ENCODE measurements at regions not wholly inside any gene's neighbourhood (a gene's known extent, or its start where the extent isn't known, plus 50 kb on each side); places are given as distances from the start of the nearest gene placed in this dataset.

DNA sequence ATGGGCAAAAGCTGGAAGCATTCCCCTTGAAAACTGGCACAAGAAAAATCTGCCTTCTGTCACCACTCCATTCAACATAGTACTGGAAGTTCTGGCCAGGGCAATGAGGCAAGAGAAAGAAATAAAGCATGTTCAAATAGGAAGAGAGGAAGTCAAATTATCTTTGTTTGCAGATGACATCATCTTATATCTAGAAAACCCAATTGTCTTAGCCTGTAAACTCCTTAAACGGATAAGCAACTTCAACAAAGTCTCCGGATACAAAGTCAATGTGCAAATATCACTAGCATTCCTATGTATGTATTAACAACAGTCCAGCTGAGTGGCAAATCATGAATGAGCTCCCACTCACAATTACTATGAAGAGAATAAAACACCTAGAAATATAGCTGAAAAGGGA, 1579.3 kb downstream of the SUCLG1 start:
- ATAC-seq (no peak), DNase-seq (no peak)
- no peaks in the 10 kb centered on the region for H3K27me3 ChIP-seq
- no peak overlapping the region for H3K4me3 ChIP-seq
- TF ChIP-seq, protein P1, sequence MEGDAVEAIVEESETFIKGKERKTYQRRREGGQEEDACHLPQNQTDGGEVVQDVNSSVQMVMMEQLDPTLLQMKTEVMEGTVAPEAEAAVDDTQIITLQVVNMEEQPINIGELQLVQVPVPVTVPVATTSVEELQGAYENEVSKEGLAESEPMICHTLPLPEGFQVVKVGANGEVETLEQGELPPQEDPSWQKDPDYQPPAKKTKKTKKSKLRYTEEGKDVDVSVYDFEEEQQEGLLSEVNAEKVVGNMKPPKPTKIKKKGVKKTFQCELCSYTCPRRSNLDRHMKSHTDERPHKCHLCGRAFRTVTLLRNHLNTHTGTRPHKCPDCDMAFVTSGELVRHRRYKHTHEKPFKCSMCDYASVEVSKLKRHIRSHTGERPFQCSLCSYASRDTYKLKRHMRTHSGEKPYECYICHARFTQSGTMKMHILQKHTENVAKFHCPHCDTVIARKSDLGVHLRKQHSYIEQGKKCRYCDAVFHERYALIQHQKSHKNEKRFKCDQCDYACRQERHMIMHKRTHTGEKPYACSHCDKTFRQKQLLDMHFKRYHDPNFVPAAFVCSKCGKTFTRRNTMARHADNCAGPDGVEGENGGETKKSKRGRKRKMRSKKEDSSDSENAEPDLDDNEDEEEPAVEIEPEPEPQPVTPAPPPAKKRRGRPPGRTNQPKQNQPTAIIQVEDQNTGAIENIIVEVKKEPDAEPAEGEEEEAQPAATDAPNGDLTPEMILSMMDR (IDR thresholded peaks at IDR 0.05), result no peak
- peaks cover 0 to 7% of the 10 kb centered on the region in 2 donors for H3K9me3 ChIP-seq
- H3K4me1 ChIP-seq, result no peaks in the 10 kb centered on the region
- H3K36me3 ChIP-seq, result no peaks in the 10 kb centered on the region
- intact Hi-C loops (cut with DNase I), result no loop called here
- H3K27ac ChIP-seq, result no peak overlapping the region

DNA sequence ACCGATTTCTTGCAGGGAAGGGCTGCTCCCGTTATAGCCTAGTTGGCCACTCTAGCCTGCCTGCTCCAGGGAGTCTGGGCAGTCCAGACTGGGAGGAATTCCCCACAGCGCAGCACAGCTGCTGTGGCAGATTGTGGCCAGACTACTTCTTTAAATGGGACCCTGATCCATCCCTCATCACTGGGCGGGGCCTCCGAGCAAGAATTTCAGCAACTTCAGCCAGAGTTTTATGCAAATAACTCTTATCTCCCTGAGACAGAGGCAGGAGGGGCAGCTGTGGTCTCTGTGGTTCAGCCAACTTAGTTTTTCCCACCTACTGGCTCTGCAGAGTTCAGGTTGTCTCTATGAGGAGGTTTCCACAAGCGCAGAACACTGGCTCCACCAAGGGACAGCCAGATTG, 1583.2 kb downstream of the SUCLG1 start:
- Histone ChIP-seq H3K9me3 (peaks cover 0 to 7% of the 10 kb centered on the region in 2 donors), H3K4me3 (no peak overlapping the region), H3K36me3 (no peaks in the 10 kb centered on the region), H3K27me3 (no peaks in the 10 kb centered on the region), H3K4me1 (no peaks in the 10 kb centered on the region), H3K27ac (no peak overlapping the region)
- ATAC-seq, result no peak
- TF ChIP-seq, protein P1 (IDR thresholded peaks at IDR 0.05), result no peak
- DNase-seq, result no peak
- intact Hi-C loops (cut with DNase I), result no loop called here

DNA sequence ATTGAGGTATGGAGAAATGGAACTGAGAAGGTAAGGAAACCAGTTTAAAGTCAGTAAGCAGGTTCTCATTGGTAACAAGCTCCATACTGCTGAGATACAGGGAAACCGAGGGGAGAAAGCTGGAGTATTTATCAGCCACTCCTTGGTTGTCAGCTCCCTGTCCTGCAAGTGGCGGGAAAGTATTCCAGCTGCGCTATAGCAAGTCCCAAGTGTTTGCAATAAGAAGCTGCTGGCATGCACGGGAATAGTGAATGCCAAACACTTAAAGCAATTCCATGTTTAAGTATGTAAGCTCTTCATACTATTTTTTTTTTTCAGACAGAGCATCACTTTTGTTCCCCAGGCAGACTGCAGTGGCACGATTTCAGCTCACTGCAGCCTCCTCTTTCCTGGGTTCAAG, 1601.1 kb downstream of the SUCLG1 start:
- no peak for ATAC-seq
- peak in 2 of 4 donors; percentile 91 to 95 for DNase-seq
- H3K27ac ChIP-seq, result no peak overlapping the region
- H3K4me3 ChIP-seq, result no peak overlapping the region
- intact Hi-C loops (cut with DNase I), result no loop called here
- no peaks in the 10 kb centered on the region for H3K27me3 ChIP-seq
- H3K9me3 ChIP-seq, result no peaks in the 10 kb centered on the region
- H3K36me3 ChIP-seq, result no peaks in the 10 kb centered on the region
- H3K4me1 ChIP-seq, result no peaks in the 10 kb centered on the region
- TF ChIP-seq, protein P1 (IDR thresholded peaks at IDR 0.05), result no peak

DNA sequence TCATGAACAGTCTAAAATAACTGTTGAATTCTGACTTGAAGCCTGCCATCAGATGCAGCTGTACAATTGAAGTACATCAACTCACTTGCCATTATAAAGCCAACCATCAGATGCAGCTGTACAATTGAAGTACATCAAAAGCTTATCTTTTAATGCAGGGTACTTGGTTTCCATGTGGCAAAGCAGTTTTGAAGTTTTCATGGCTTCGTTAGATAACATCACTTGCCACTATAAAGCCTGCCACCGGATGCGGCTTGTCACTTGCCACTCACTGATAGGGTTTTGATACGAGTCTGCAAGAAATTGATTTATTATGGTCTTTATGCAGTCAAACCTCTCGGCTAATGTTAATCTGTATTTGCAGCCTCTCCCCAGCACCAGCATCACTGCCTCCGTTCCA, 1605.8 kb downstream of the SUCLG1 start:
- H3K4me1 ChIP-seq, result no peaks in the 10 kb centered on the region
- no peaks in the 10 kb centered on the region for H3K36me3 ChIP-seq
- no peak overlapping the region for H3K4me3 ChIP-seq
- TF ChIP-seq, protein P1 (IDR thresholded peaks at IDR 0.05), result no peak
- H3K27ac ChIP-seq, result no peak overlapping the region
- intact Hi-C loops (cut with DNase I), result no loop called here
- DNase-seq (no peak), ATAC-seq (no peak)
- H3K27me3 ChIP-seq, result no peaks in the 10 kb centered on the region
- H3K9me3 ChIP-seq, result no peaks in the 10 kb centered on the region

DNA sequence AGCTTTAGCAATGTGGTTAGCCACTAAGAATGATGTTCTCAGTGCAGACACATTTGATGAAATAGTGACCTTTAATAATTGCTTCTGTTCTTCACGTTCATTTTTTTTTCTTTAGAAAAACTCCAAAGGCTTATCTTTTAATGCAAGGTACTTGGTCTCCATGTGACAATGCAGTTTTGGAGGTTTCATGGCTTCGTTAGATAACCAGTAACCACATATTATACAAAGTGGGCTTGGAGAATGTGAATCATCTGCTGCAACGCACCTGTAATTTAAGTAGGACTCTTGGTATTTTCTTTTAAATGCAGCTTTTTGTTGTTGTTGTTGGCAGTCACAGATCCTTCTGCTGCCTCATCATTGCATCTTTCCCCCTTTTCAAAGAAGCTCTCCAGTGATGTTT, 1606.3 kb downstream of the SUCLG1 start:
- no peak overlapping the region for H3K27ac ChIP-seq
- no peaks in the 10 kb centered on the region for H3K4me1 ChIP-seq
- H3K27me3 ChIP-seq, result no peaks in the 10 kb centered on the region
- intact Hi-C loops (cut with DNase I), result no loop called here
- DNase-seq (no peak), ATAC-seq (no peak)
- TF ChIP-seq, protein P1 (IDR thresholded peaks at IDR 0.05), result no peak
- no peak overlapping the region for H3K4me3 ChIP-seq
- H3K9me3 ChIP-seq, result no peaks in the 10 kb centered on the region
- no peaks in the 10 kb centered on the region for H3K36me3 ChIP-seq

Measured in left lung (tissue), 4 donors.